HG02885 (cell line): ENCODE measurements at regions not wholly inside any gene's neighbourhood (a gene's known extent, or its start where the extent isn't known, plus 50 kb on each side); places are given as distances from the start of the nearest gene placed in this dataset.

ENCODE experiments used
- ATAC-seq: cut with Tn5 transposase; IDR thresholded peaks from one replicate; pipeline ENCODE4 v1.9.1; 2021; ENCODE audit warnings: mild to moderate bottlenecking; ENCODE audit not compliant: unreplicated experiment, poor library complexity

GRCh38 chr2:46239175-46239846, 57.9 kb upstream of the EPAS1 start:
- ATAC-seq, result no peak

GRCh38 chr2:46239847-46240181, 57.4 kb upstream of the EPAS1 start:
- ATAC-seq, result peak; percentile 77

GRCh38 chr2:46241344-46241743, 55.9 kb upstream of the EPAS1 start:
- no peak for ATAC-seq

GRCh38 chr2:46245869-46246268, 51.3 kb upstream of the EPAS1 start:
- no peak for ATAC-seq

- ATAC-seq, result no peak
Measured at GRCh38 chr2:46246790-46247189, 50.4 kb upstream of the EPAS1 start.
